CD4-positive, alpha-beta T cell (primary cell): ENCODE measurements at regions not wholly inside any gene's neighbourhood (a gene's known extent, or its start where the extent isn't known, plus 50 kb on each side); places are given as distances from the start of the nearest gene placed in this dataset.

Source experiments
- ATAC-seq: fragments of 200-7000 bp; cut with Tn5 transposase; one replicate; pipeline ENCODE4 v1.10.0; 2022; ENCODE audit warnings: mild to moderate bottlenecking; ENCODE audit not compliant: poor library complexity
- CTCF ChIA-PET: fragments of 350-600 bp; sonication (Branson Sonifier 250); formaldehyde crosslinking; loops from one replicate; lab custom pipeline; 2021; ENCODE audit warnings: antibody characterized with exemption, inconsistent platforms; lab: Charles Lee
- POLR2A ChIA-PET: fragments of 350-600 bp; sonication (Branson Sonifier 250); formaldehyde crosslinking; loops from one replicate; lab custom pipeline; 2021; ENCODE audit warnings: antibody characterized with exemption, inconsistent platforms; lab: Charles Lee
- DNase-seq, 14 experiments: peaks; one replicate each; pipeline ENCODE4 v3.0.0-alpha.2; 2013 to 2020; ENCODE audit warnings: mixed read lengths in 2 of 14
- H3K27ac ChIP-seq, 2 donors: one replicate each; pipeline versions ENCODE4 v1.5.1 to v1.7.0; 2013; ENCODE audit warnings: low read length in 2 of 2, low read depth in 1 of 2, mild to moderate bottlenecking in 1 of 2
- H3K27me3 ChIP-seq, 2 experiments: 1 replicate in 1 of 2; 2 replicates in 1 of 2; pipeline versions ENCODE4 v1.6.1 to v1.7.0; 2013; ENCODE audit warnings: low read length in 2 of 2, control low read depth in 1 of 2, mild to moderate bottlenecking in 1 of 2, moderate library complexity in 1 of 2; ENCODE audit not compliant: insufficient read depth in 2 of 2, control insufficient read depth in 1 of 2
- H3K36me3 ChIP-seq: one replicate; pipeline ENCODE4 v1.6.1; 2013; ENCODE audit warnings: low read length, control low read depth; ENCODE audit not compliant: insufficient read depth
- H3K4me1 ChIP-seq: one replicate; pipeline ENCODE4 v1.6.1; 2013; ENCODE audit warnings: low read length, control low read depth; ENCODE audit not compliant: insufficient read depth
- H3K4me3 ChIP-seq: one replicate; pipeline ENCODE4 v1.5.1; 2013; ENCODE audit warnings: mild to moderate bottlenecking, low read length, moderate library complexity
- H3K9me3 ChIP-seq, 2 experiments: 1 replicate in 1 of 2; 2 replicates in 1 of 2; pipeline versions ENCODE4 v1.6.1 to v1.7.0; 2013; ENCODE audit warnings: low read length in 2 of 2, mild to moderate bottlenecking in 2 of 2, control low read depth in 1 of 2, moderate library complexity in 1 of 2; ENCODE audit not compliant: control insufficient read depth in 1 of 2, insufficient read depth in 1 of 2
- H3K27ac Mint-ChIP-seq: one replicate; pipeline ENCODE4 v1.8.0; 2020; ENCODE audit warnings: mixed read lengths
- H3K27me3 Mint-ChIP-seq: one replicate; pipeline ENCODE4 v1.8.0; 2021; ENCODE audit warnings: mixed read lengths
- H3K36me3 Mint-ChIP-seq: one replicate; pipeline ENCODE4 v1.8.0; 2021; ENCODE audit warnings: low read depth, mixed read lengths
- H3K4me1 Mint-ChIP-seq: one replicate; pipeline ENCODE4 v1.8.0; 2021; ENCODE audit warnings: low read depth, mixed read lengths
- H3K4me3 Mint-ChIP-seq: one replicate; pipeline ENCODE4 v1.8.0; 2020; ENCODE audit warnings: mild to moderate bottlenecking, mixed read lengths
- H3K9me3 Mint-ChIP-seq: one replicate; pipeline ENCODE4 v1.8.0; 2020; ENCODE audit warnings: mixed read lengths
- CTCF ChIP-seq: fragments of 200-600 bp; IDR thresholded peaks from one replicate; pipeline ENCODE4 v1.8.0; 2022; ENCODE audit warnings: antibody characterized with exemption, mild to moderate bottlenecking
- intact Hi-C, 2 experiments: fragments of 100-400 bp; cut with DNase I in 1 of 2; cut with micrococcal nuclease in 1 of 2; formaldehyde crosslinking; loops; one replicate each; pipeline versions ENCODE4 v1.15.1 to v1.9.0; 2023 to 2025; cut with DNase I, micrococcal nuclease

- TF ChIP-seq CTCF, result no peak
- Histone ChIP-seq H3K4me3 (no peak overlapping the region), H3K4me1 (no peaks in the 10 kb centered on the region), H3K9me3 (no peaks in the 10 kb centered on the region), H3K27me3 (peaks cover 0 to 4% of the 10 kb centered on the region in 2 experiments), H3K27ac (no peak overlapping the region), H3K36me3 (no peaks in the 10 kb centered on the region)
- H3K9me3 Mint-ChIP-seq, result no peaks in the 10 kb centered on the region
- CTCF ChIA-PET, result no interaction called here
- H3K4me3 Mint-ChIP-seq, result no peak overlapping the region
- DNase-seq (no peak), ATAC-seq (no peak)
- H3K27me3 Mint-ChIP-seq, result peaks cover 26% of the 10 kb centered on the region
- POLR2A ChIA-PET, result no interaction called here
- no peak overlapping the region for H3K27ac Mint-ChIP-seq
- H3K4me1 Mint-ChIP-seq, result no peaks in the 10 kb centered on the region
- H3K36me3 Mint-ChIP-seq, result no peaks in the 10 kb centered on the region
- intact Hi-C loops, result no loop called here
Observed at GRCh38 chr17:33595828-33596227, 302.7 kb upstream of the ASIC2 start.

- Mint-ChIP-seq H3K4me3 (no peak overlapping the region), H3K4me1 (no peaks in the 10 kb centered on the region), H3K27ac (no peak overlapping the region), H3K27me3 (peaks cover 18% of the 10 kb centered on the region), H3K36me3 (no peaks in the 10 kb centered on the region), H3K9me3 (no peaks in the 10 kb centered on the region)
- no peak for TF ChIP-seq CTCF
- Histone ChIP-seq H3K27me3 (peaks cover 0 to 4% of the 10 kb centered on the region in 2 experiments), H3K36me3 (no peaks in the 10 kb centered on the region), H3K4me1 (no peaks in the 10 kb centered on the region), H3K4me3 (no peak overlapping the region), H3K27ac (no peak overlapping the region), H3K9me3 (no peaks in the 10 kb centered on the region)
- intact Hi-C loops, result no loop called here
- POLR2A ChIA-PET, result interaction anchor here (0.6 kb wide), 1 partner anchor 49 kb away, joined by 3 read pairs; no protein-coding TSS in a partner anchor
- CTCF ChIA-PET, result no interaction called here
- DNase-seq, result no peak
- ATAC-seq, result no peak
Observed at GRCh38 chr17:33596899-33597298, 303.8 kb upstream of the ASIC2 start.

GRCh38 chr17:33598797-33599196 lies 305.7 kb upstream of the ASIC2 start:
- intact Hi-C loops, result no loop called here
- Mint-ChIP-seq H3K4me1 (no peaks in the 10 kb centered on the region), H3K9me3 (no peaks in the 10 kb centered on the region), H3K27ac (no peak overlapping the region), H3K36me3 (no peaks in the 10 kb centered on the region), H3K4me3 (no peak overlapping the region), H3K27me3 (peaks cover 8% of the 10 kb centered on the region)
- Histone ChIP-seq H3K27me3 (no peaks in the 10 kb centered on the region), H3K36me3 (no peaks in the 10 kb centered on the region), H3K27ac (no peak overlapping the region), H3K4me3 (no peak overlapping the region), H3K9me3 (no peaks in the 10 kb centered on the region), H3K4me1 (no peaks in the 10 kb centered on the region)
- POLR2A ChIA-PET, result no interaction called here
- TF ChIP-seq CTCF, result no peak
- DNase-seq (no peak), ATAC-seq (no peak)
- CTCF ChIA-PET, result no interaction called here
